ENCODE measurements at regions not wholly inside any gene's neighbourhood (a gene's known extent, or its start where the extent isn't known, plus 50 kb on each side); places are given as distances from the start of the nearest gene placed in this dataset.

DNA sequence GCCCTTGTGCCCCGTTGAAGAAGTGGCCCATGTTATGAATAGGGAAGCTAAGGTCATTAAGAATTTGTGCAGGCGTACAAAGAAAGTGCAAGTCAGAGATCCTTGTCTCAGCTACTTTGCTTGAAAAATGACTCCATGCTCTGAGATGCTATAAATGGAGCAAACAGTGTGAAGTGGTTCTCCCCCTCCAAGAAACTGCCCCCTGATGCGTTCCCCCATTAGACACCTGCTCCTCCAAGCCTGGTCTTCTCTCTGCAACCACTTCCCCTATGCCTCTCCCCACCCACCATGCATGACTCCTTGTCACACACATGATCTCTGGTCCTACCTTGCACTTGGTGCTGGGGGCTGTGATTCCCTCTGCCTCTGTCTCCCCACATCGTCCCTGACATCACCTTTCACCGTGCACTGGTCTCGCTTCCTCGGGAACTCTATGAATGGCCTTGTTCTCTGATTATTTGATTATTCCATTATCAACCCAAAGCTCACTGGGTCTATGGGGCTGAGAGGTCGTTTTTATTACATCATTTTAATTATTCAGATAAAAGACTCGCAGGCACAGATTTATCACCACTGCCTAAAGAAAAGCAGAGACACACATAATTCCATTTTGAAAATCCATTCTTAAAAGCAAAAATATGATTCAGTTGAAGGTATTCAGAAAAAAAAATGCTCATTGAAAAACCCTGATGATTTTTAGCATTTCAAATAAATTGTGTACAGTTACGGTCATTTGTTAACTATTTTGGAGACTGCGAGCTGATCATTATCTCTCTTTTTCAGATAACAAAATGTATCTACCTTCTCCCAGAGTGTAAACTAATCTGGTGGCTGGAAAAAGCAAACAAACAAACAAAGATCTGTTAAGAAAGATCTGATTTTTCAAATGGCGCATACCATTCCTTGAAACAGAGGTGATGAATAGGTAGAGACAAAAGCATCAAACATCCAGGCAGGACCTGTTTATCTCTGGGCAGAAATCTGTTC is 294.9 kb downstream of the SOX11 start:
- no peak overlapping the region for H3K4me3 Mint-ChIP-seq (ENCODE audit: unreplicated experiment)
- H3K27ac Mint-ChIP-seq (ENCODE audit: unreplicated experiment), result no peak overlapping the region
- no peaks in the 10 kb centered on the region for H3K4me1 Mint-ChIP-seq (ENCODE audit: unreplicated experiment)
- H3K36me3 Mint-ChIP-seq (ENCODE audit: unreplicated experiment), result no peaks in the 10 kb centered on the region
- TF ChIP-seq, protein P1, sequence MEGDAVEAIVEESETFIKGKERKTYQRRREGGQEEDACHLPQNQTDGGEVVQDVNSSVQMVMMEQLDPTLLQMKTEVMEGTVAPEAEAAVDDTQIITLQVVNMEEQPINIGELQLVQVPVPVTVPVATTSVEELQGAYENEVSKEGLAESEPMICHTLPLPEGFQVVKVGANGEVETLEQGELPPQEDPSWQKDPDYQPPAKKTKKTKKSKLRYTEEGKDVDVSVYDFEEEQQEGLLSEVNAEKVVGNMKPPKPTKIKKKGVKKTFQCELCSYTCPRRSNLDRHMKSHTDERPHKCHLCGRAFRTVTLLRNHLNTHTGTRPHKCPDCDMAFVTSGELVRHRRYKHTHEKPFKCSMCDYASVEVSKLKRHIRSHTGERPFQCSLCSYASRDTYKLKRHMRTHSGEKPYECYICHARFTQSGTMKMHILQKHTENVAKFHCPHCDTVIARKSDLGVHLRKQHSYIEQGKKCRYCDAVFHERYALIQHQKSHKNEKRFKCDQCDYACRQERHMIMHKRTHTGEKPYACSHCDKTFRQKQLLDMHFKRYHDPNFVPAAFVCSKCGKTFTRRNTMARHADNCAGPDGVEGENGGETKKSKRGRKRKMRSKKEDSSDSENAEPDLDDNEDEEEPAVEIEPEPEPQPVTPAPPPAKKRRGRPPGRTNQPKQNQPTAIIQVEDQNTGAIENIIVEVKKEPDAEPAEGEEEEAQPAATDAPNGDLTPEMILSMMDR (IDR thresholded peaks at IDR 0.05), result no peak
- H3K9me3 Mint-ChIP-seq (ENCODE audit: unreplicated experiment), result no peaks in the 10 kb centered on the region
- peaks cover 10% of the 10 kb centered on the region for H3K27me3 Mint-ChIP-seq (ENCODE audit: unreplicated experiment)
- no peak for DNase-seq (ENCODE audit: extremely low spot score, unreplicated experiment)

DNA sequence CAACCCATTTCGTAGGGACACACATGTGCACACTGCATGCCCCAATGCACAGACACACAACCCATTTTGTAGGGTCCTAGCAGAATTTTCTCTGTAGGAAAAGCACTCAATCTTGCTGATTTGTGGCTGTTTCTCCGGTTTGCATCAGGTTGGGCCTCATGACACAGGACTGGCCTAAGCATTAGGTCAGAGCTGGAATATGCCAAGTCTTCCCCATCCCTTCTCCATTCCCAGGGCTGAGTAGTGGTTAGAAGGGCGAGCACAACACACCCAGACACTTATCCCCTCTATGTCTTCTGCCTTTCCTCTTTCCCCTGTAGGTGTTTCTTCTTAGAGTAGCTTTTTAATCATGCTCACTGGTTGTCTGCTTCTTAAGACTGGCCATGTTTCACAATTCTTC is 295.9 kb downstream of the SOX11 start:
- Mint-ChIP-seq H3K36me3 (ENCODE audit: unreplicated experiment) (no peaks in the 10 kb centered on the region), H3K27me3 (ENCODE audit: unreplicated experiment) (peaks cover 6% of the 10 kb centered on the region), H3K4me1 (ENCODE audit: unreplicated experiment) (no peaks in the 10 kb centered on the region), H3K27ac (ENCODE audit: unreplicated experiment) (no peak overlapping the region), H3K9me3 (ENCODE audit: unreplicated experiment) (no peaks in the 10 kb centered on the region), H3K4me3 (ENCODE audit: unreplicated experiment) (no peak overlapping the region)
- DNase-seq (ENCODE audit: extremely low spot score, unreplicated experiment), result no peak
- TF ChIP-seq, protein P1 (IDR thresholded peaks at IDR 0.05), result no peak

DNA sequence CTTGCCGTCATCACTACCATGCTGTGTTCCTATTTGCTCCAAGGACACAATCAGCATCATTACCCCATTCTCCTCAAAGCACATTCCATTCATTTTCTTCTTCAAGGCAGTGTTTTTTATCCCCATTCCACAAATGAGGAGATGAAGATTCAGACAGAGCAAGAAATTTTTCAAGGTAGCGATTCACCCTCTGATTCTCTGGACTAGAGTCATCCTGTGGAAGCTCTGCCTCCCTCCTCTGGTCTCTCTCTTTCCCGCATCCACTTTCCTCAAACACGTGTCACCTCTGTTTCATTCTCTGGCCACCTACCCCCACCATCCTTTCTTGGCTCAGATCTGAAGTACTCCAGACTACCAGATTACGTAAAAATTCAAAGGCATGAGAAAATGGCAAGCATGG is 297.9 kb downstream of the SOX11 start:
- H3K9me3 Mint-ChIP-seq (ENCODE audit: unreplicated experiment), result no peaks in the 10 kb centered on the region
- no peak for DNase-seq (ENCODE audit: extremely low spot score, unreplicated experiment)
- TF ChIP-seq, protein P1 (IDR thresholded peaks at IDR 0.05), result no peak
- no peak overlapping the region for H3K27ac Mint-ChIP-seq (ENCODE audit: unreplicated experiment)
- H3K36me3 Mint-ChIP-seq (ENCODE audit: unreplicated experiment), result no peaks in the 10 kb centered on the region
- no peaks in the 10 kb centered on the region for H3K4me1 Mint-ChIP-seq (ENCODE audit: unreplicated experiment)
- H3K27me3 Mint-ChIP-seq (ENCODE audit: unreplicated experiment), result peaks cover 8% of the 10 kb centered on the region
- no peak overlapping the region for H3K4me3 Mint-ChIP-seq (ENCODE audit: unreplicated experiment)

DNA sequence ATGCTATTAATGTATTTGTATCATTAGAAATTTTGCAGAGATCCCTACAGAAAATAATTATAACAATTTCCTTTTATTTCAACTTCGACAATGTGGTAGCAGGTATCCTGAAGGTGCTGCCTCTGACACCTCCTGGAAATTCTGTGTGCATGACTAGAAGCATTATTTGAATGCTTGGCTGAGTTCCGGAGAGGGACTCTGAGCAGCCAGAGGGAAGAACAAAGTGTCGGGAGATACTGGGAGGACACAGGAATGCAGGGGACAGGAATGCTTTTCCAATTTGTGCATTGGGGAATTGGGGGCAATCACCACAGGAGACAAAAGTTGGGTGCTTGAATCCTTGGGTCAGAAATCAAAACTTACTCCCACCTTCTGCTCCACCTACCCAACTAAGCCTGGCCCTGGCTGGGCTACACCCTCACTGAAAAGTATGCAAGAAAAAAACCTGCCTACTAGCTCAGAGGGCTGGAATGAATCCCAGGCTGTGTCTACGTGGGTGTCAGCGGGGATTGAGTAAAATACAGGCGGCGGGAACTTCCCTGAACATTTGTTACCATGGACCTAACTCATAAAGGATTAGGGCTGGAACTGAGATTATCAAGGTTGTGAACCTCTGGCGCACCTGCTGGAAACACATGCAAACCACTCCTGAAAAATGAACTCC is 299.3 kb downstream of the SOX11 start:
- Mint-ChIP-seq H3K9me3 (ENCODE audit: unreplicated experiment) (no peaks in the 10 kb centered on the region), H3K27me3 (ENCODE audit: unreplicated experiment) (peaks cover 14% of the 10 kb centered on the region), H3K36me3 (ENCODE audit: unreplicated experiment) (no peaks in the 10 kb centered on the region), H3K4me1 (ENCODE audit: unreplicated experiment) (no peaks in the 10 kb centered on the region), H3K27ac (ENCODE audit: unreplicated experiment) (no peak overlapping the region), H3K4me3 (ENCODE audit: unreplicated experiment) (no peak overlapping the region)
- no peak for DNase-seq (ENCODE audit: extremely low spot score, unreplicated experiment)
- TF ChIP-seq, protein P1 (IDR thresholded peaks at IDR 0.05), result no peak

DNA sequence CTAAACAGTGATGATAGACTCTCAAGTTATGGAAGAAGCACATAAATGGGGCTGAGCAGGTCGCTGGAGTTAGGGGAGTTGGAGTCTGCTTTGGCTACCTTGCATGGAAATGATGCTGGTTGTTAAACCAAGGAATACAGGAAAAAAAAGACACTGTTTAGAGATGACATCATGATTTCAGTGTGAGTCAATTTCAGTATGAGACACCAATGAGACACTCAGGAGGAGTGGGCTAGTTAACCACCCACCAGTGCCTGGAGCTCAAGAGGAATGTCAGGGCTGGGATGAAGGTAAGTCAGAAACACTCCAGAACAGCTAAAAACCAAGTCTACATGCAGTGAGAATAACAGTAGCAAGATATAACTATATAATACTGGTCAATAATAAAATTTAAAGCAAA is 303.6 kb downstream of the SOX11 start:
- Mint-ChIP-seq H3K36me3 (ENCODE audit: unreplicated experiment) (no peaks in the 10 kb centered on the region), H3K4me1 (ENCODE audit: unreplicated experiment) (no peaks in the 10 kb centered on the region), H3K9me3 (ENCODE audit: unreplicated experiment) (no peaks in the 10 kb centered on the region), H3K27me3 (ENCODE audit: unreplicated experiment) (peaks cover 16% of the 10 kb centered on the region), H3K27ac (ENCODE audit: unreplicated experiment) (no peak overlapping the region), H3K4me3 (ENCODE audit: unreplicated experiment) (no peak overlapping the region)
- no peak for DNase-seq (ENCODE audit: extremely low spot score, unreplicated experiment)
- TF ChIP-seq, protein P1 (IDR thresholded peaks at IDR 0.05), result no peak

Measured in osteocyte (in vitro differentiated cells).